HCT116 (cell line): ENCODE measurements at regions not wholly inside any gene's neighbourhood (a gene's known extent, or its start where the extent isn't known, plus 50 kb on each side); places are given as distances from the start of the nearest gene placed in this dataset.
"Not testable (repeated sequence)": the region's sequence is repeated elsewhere in the genome, so short reads cannot be mapped to it uniquely, and the experiment has no call there.

Source experiments
- ATAC-seq: fragments of 200-7000 bp; cut with Tn5 transposase; 2 replicates; pipeline ENCODE4 v1.9.1; 2020; ENCODE audit warnings: mild to moderate bottlenecking, moderate library complexity
- BruUV-seq: library from RNA; stranded (reverse); fragments of 400-500 nt; replicated peaks from 2 replicates; lab custom pipeline; 2021; lab: Mats Ljungman, UMichigan
- CTCF ChIA-PET: fragments of 300-600 bp; sonication (Branson Sonifier 250); formaldehyde crosslinking; loops from one replicate; lab custom pipeline; 2021; ENCODE audit warnings: antibody characterized with exemption; lab: Charles Lee
- POLR2A ChIA-PET: fragments of 300-600, 350-600 bp; sonication (Branson Sonifier 250); formaldehyde crosslinking; loops from one replicate; lab custom pipeline; 2021; ENCODE audit warnings: antibody characterized with exemption; lab: Charles Lee
- RAD21 ChIA-PET, 2 experiments: fragments of 300-600 bp; sonication (Branson Sonifier 250); formaldehyde crosslinking; loops; one replicate each; lab custom pipeline; 2023; ENCODE audit warnings: low total read pairs in 2 of 2; ENCODE audit not compliant: uncharacterized antibody in 2 of 2, unreplicated experiment in 2 of 2, low non-redundant PET in 1 of 2; lab: Charles Lee
- DNase-seq: peaks from one replicate; pipeline ENCODE4 v3.0.0-alpha.2; 2010; ENCODE audit warnings: low read depth, low spot score
- H2AFZ ChIP-seq: fragments of 200-600 bp; shearing (Covaris generic), sonication (generic); 2 replicates; pipeline ENCODE4 v1.6.1; 2017; ENCODE audit warnings: low read depth, mixed run types, mixed read lengths, antibody characterized with exemption, low read length; ENCODE audit not compliant: poor library complexity, severe bottlenecking
- H3K27ac ChIP-seq: 2 replicates; pipeline ENCODE4 v1.5.1; 2012; ENCODE audit warnings: low read depth, low read length
- H3K27me3 ChIP-seq: fragments of 200-600 bp; sonication (generic); 2 replicates; pipeline ENCODE4 v1.6.1; 2016; ENCODE audit warnings: mixed run types, low read length, mixed read lengths; ENCODE audit not compliant: insufficient read depth
- H3K36me3 ChIP-seq, 2 experiments: fragments of 200-500 bp in 1 of 2; fragments of 200-600 bp in 1 of 2; sonication (Bioruptor generic) in 1 of 2; sonication (generic) in 1 of 2; 2 replicates each; pipeline versions ENCODE4 v1.5.1 to v1.6.1; 2014 to 2016; ENCODE audit warnings: low read length in 2 of 2, inconsistent platforms in 1 of 2, mixed read lengths in 1 of 2, mixed run types in 1 of 2; ENCODE audit not compliant: insufficient read depth in 2 of 2, control insufficient read depth in 1 of 2
- H3K4me1 ChIP-seq, 2 experiments: fragments of 200-600 bp in 1 of 2; sonication (generic) in 1 of 2; 2 replicates each; pipeline versions ENCODE4 v1.5.1 to v1.6.1; 2012 to 2017; ENCODE audit warnings: low read length in 2 of 2, inconsistent platforms in 1 of 2, mild to moderate bottlenecking in 1 of 2, mixed read lengths in 1 of 2, mixed run types in 1 of 2, moderate library complexity in 1 of 2; ENCODE audit not compliant: insufficient read depth in 2 of 2, control insufficient read depth in 1 of 2
- H3K4me2 ChIP-seq: fragments of 200-600 bp; sonication (generic); 2 replicates; pipeline ENCODE4 v1.6.1; 2017; ENCODE audit warnings: mixed run types, low read length, mixed read lengths
- H3K4me3 ChIP-seq, 2 experiments: fragments of 200-600 bp in 1 of 2; sonication (generic) in 1 of 2; replicated peaks in 1 of 2; 2 replicates each; pipeline ENCODE4 v1.5.1; 2011 to 2016; ENCODE audit warnings: low read length in 2 of 2, control low read depth in 1 of 2, low read depth in 1 of 2, mild to moderate bottlenecking in 1 of 2, mixed read lengths in 1 of 2, mixed run types in 1 of 2
- H3K79me2 ChIP-seq: fragments of 200-600 bp; sonication (generic); 2 replicates; pipeline ENCODE4 v1.6.1; 2017; ENCODE audit warnings: mild to moderate bottlenecking, mixed run types, low read length, moderate library complexity, mixed read lengths; ENCODE audit not compliant: insufficient read depth
- H3K9ac ChIP-seq: fragments of 200-600 bp; sonication (generic); 2 replicates; pipeline ENCODE4 v1.6.1; 2016; ENCODE audit warnings: low read length, mixed read lengths
- H3K9me2 ChIP-seq: fragments of 200-600 bp; sonication (generic), shearing (Covaris generic); 2 replicates; pipeline ENCODE4 v1.6.1; 2017; ENCODE audit warnings: mixed run types, mild to moderate bottlenecking, moderate library complexity; ENCODE audit not compliant: insufficient read depth
- H3K9me3 ChIP-seq, 2 experiments: fragments of 200-500 bp in 1 of 2; fragments of 200-600 bp in 1 of 2; sonication (Bioruptor generic) in 1 of 2; sonication (generic) in 1 of 2; 2 replicates each; pipeline ENCODE4 v1.6.1; 2014 to 2017; ENCODE audit warnings: low read length in 2 of 2, mixed read lengths in 2 of 2, inconsistent platforms in 1 of 2, low read depth in 1 of 2, mild to moderate bottlenecking in 1 of 2, mixed run types in 1 of 2, moderate library complexity in 1 of 2; ENCODE audit not compliant: control insufficient read depth in 1 of 2, insufficient read depth in 1 of 2
- H4K20me1 ChIP-seq: fragments of 200-600 bp; sonication (generic), shearing (Covaris generic); 2 replicates; pipeline ENCODE4 v1.6.1; 2017; ENCODE audit warnings: mixed run types, mild to moderate bottlenecking, moderate library complexity; ENCODE audit not compliant: insufficient read depth
- intact Hi-C: fragments of 100-400 bp; cut with micrococcal nuclease; formaldehyde crosslinking; loops from 2 replicates; pipeline ENCODE4 v1.10.0; 2022

DNA sequence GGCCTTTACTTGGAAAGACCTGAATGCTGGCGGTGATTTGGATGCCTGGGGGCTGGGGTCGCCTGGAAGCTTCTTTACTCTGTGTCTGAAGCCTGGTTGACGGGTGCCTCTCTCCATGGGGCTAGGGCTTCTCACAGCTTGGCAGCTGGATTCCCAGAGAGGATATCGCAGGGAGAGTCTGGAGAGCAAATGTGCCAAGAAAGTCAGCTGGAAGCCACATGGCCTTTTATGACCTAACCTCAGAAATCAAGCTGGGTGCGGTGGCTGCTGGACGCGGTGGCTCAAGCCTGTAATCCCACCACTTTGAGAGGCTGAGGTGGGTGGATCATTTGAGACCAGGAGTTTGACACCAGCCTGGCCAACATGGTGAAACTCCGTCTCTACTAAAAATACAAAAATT is 147.2 kb upstream of the TRIM73 start:
- H3K9ac ChIP-seq, H3K79me2 ChIP-seq, H3K4me2 ChIP-seq, H3K9me2 ChIP-seq, ATAC-seq, POLR2A ChIA-PET, RAD21 ChIA-PET, H2AFZ ChIP-seq, H3K4me1 ChIP-seq, H3K4me3 ChIP-seq, H3K36me3 ChIP-seq, H3K27me3 ChIP-seq, CTCF ChIA-PET, intact Hi-C loops, BruUV-seq, H4K20me1 ChIP-seq, H3K9me3 ChIP-seq, DNase-seq, H3K27ac ChIP-seq: not testable (repeated sequence)

- CTCF ChIA-PET, H2AFZ ChIP-seq, RAD21 ChIA-PET, H3K4me2 ChIP-seq, H3K9me2 ChIP-seq, intact Hi-C loops, H3K9me3 ChIP-seq, H3K27ac ChIP-seq, H3K4me1 ChIP-seq, DNase-seq, H3K9ac ChIP-seq, POLR2A ChIA-PET, H3K27me3 ChIP-seq, H4K20me1 ChIP-seq, H3K4me3 ChIP-seq, BruUV-seq, ATAC-seq, H3K36me3 ChIP-seq, H3K79me2 ChIP-seq: not testable (repeated sequence)
Measured at GRCh38 chr7:75254238-75254637, 141.2 kb upstream of the TRIM73 start.

- H3K9me2 ChIP-seq, H3K27me3 ChIP-seq, CTCF ChIA-PET, RAD21 ChIA-PET, H3K4me1 ChIP-seq, H3K9me3 ChIP-seq, H4K20me1 ChIP-seq, H2AFZ ChIP-seq, H3K4me2 ChIP-seq, intact Hi-C loops, DNase-seq, ATAC-seq, POLR2A ChIA-PET, H3K27ac ChIP-seq, BruUV-seq, H3K4me3 ChIP-seq, H3K36me3 ChIP-seq, H3K9ac ChIP-seq, H3K79me2 ChIP-seq: not testable (repeated sequence)
Measured at GRCh38 chr7:75257442-75257841, 138.0 kb upstream of the TRIM73 start.

DNA sequence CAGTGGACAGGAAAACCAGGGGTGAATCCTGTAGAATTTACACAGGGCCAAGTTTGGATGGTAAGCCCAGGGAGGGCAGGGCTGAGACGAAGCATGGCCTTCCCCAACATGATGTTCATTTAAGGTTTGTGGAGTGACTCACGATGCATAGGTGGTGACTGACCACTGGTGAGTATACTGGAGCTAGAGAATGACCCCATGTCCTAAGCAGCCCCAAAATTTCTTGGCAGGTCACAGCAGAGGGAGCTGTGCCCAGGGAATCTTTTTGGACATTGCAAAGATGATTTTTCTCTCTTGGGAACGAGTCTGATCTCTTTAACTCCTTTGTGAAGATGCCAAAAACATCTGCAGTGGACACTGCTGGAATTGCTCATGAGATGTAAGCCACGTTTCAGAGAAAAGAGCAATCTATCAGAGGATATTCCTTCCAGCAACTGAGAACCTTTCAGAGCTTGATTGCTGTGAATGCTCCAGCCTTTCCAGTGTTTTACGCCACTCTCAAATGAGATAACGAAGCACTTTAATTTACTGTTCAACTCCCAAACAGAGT is 135.9 kb upstream of the TRIM73 start:
- H3K9ac ChIP-seq, BruUV-seq, RAD21 ChIA-PET, intact Hi-C loops, H3K9me2 ChIP-seq, CTCF ChIA-PET, POLR2A ChIA-PET, H3K4me3 ChIP-seq, H3K4me1 ChIP-seq, H3K27me3 ChIP-seq, H3K4me2 ChIP-seq, DNase-seq, H3K36me3 ChIP-seq, ATAC-seq, H3K9me3 ChIP-seq, H2AFZ ChIP-seq, H4K20me1 ChIP-seq, H3K27ac ChIP-seq, H3K79me2 ChIP-seq: not testable (repeated sequence)
